Type B pancreatic cell (in vitro differentiated cells): ENCODE measurements at regions not wholly inside any gene's neighbourhood (a gene's known extent, or its start where the extent isn't known, plus 50 kb on each side); places are given as distances from the start of the nearest gene placed in this dataset.

Experiments used
- DNase-seq: peaks from one replicate; pipeline ENCODE4 v3.0.0; 2021; ENCODE audit warnings: mixed read lengths; ENCODE audit not compliant: unreplicated experiment; ENCODE audit errors: extremely low spot score
- H3K27ac Mint-ChIP-seq: 2 replicates; pipeline ENCODE4 v1.8.0; 2021; ENCODE audit warnings: mild to moderate bottlenecking, mixed read lengths
- H3K27me3 Mint-ChIP-seq: 2 replicates; pipeline ENCODE4 v1.8.0; 2021; ENCODE audit warnings: mixed read lengths
- H3K36me3 Mint-ChIP-seq: 2 replicates; pipeline ENCODE4 v1.8.0; 2021; ENCODE audit warnings: mixed read lengths
- H3K4me1 Mint-ChIP-seq: one replicate; pipeline ENCODE4 v1.8.0; 2021; ENCODE audit warnings: mixed read lengths; ENCODE audit not compliant: unreplicated experiment
- H3K4me3 Mint-ChIP-seq: 2 replicates; pipeline ENCODE4 v1.8.0; 2021; ENCODE audit warnings: mild to moderate bottlenecking, mixed read lengths
- H3K9me3 Mint-ChIP-seq: 2 replicates; pipeline ENCODE4 v1.8.0; 2021; ENCODE audit warnings: mixed read lengths
- CTCF ChIP-seq: fragments of 200-600 bp; sonication (generic); conservative IDR thresholded peaks from 2 replicates; pipeline ENCODE4 v1.5.0; 2021; ENCODE audit warnings: antibody characterized with exemption, mild to moderate bottlenecking

DNA sequence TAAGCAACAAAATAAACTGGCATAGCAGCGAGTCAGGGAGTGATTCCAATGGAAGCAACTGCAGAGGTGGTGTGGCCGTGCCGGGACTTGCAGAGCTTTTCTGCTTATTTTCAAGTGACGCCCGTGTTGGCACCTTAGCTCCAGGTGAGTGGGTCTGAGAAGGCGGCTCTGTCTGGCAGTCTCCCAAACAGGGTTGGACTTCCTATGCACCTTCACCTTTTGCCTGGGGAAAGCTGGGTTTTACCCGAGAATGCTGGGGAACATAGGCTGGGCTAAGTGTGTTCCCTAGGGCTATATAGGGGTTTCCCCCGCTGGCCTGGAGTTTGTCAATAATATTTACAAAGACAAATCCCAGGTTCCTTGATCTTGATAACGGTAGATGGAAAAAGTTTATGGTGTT lies 179.9 kb upstream of the TBL1XR1 start:
- Mint-ChIP-seq H3K36me3 (no peaks in the 10 kb centered on the region), H3K4me3 (no peak overlapping the region), H3K4me1 (peaks cover 7% of the 10 kb centered on the region), H3K27ac (no peak overlapping the region), H3K9me3 (peaks cover 14% of the 10 kb centered on the region), H3K27me3 (no peaks in the 10 kb centered on the region)
- no peak for DNase-seq
- TF ChIP-seq CTCF, result no peak

GRCh38 chr3:177378168-177378567 lies 180.9 kb upstream of the TBL1XR1 start:
- Mint-ChIP-seq H3K4me1 (peaks cover 7% of the 10 kb centered on the region), H3K27me3 (no peaks in the 10 kb centered on the region), H3K9me3 (peaks cover 15% of the 10 kb centered on the region), H3K4me3 (no peak overlapping the region), H3K36me3 (peaks cover 1% of the 10 kb centered on the region), H3K27ac (no peak overlapping the region)
- no peak for TF ChIP-seq CTCF
- DNase-seq, result no peak

DNA sequence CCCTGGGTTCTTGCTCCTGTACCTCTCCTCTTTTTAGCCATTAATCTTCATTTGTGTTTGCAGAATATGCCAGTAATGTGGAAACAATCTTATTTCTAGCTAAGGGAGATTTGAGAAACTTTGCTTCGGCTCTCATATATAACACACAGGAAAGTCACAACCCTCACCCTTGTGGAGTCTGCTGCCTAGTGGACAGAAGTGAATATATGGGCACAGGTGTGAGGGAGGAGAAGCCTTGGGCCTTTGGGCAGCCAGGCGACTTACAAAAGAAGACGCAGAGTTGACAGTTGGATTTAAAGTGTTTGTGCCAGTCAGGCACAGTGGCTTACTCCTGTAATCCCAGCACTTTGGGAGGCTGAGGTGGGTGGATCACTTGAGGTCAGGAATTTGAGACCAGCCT lies 181.8 kb upstream of the TBL1XR1 start:
- Mint-ChIP-seq H3K27me3 (no peaks in the 10 kb centered on the region), H3K4me3 (no peak overlapping the region), H3K36me3 (peaks cover 4% of the 10 kb centered on the region), H3K4me1 (peaks cover 7% of the 10 kb centered on the region), H3K27ac (no peak overlapping the region), H3K9me3 (peaks cover 19% of the 10 kb centered on the region)
- no peak for DNase-seq
- no peak for TF ChIP-seq CTCF

GRCh38 chr3:177381070-177381469 lies 183.8 kb upstream of the TBL1XR1 start:
- no peak for DNase-seq
- H3K27me3 Mint-ChIP-seq, result no peaks in the 10 kb centered on the region
- H3K9me3 Mint-ChIP-seq, result peaks cover 13% of the 10 kb centered on the region
- peaks cover 6% of the 10 kb centered on the region for H3K4me1 Mint-ChIP-seq
- H3K36me3 Mint-ChIP-seq, result peaks cover 4% of the 10 kb centered on the region
- H3K4me3 Mint-ChIP-seq, result no peak overlapping the region
- no peak for TF ChIP-seq CTCF
- H3K27ac Mint-ChIP-seq, result no peak overlapping the region

- no peak for TF ChIP-seq CTCF
- Mint-ChIP-seq H3K27ac (no peak overlapping the region), H3K4me3 (no peak overlapping the region), H3K27me3 (no peaks in the 10 kb centered on the region), H3K9me3 (peaks cover 7% of the 10 kb centered on the region), H3K36me3 (peaks cover 4% of the 10 kb centered on the region), H3K4me1 (peaks cover 7% of the 10 kb centered on the region)
- DNase-seq, result no peak
Observed at GRCh38 chr3:177382944-177383343, 185.7 kb upstream of the TBL1XR1 start.

GRCh38 chr3:177385186-177385585 lies 187.9 kb upstream of the TBL1XR1 start:
- TF ChIP-seq CTCF, result no peak
- Mint-ChIP-seq H3K27me3 (no peaks in the 10 kb centered on the region), H3K4me1 (peaks cover 7% of the 10 kb centered on the region), H3K9me3 (peaks cover 5% of the 10 kb centered on the region), H3K36me3 (peaks cover 4% of the 10 kb centered on the region), H3K4me3 (no peak overlapping the region), H3K27ac (no peak overlapping the region)
- no peak for DNase-seq
